ENCODE measurements at regions not wholly inside any gene's neighbourhood (a gene's known extent, or its start where the extent isn't known, plus 50 kb on each side); places are given as distances from the start of the nearest gene placed in this dataset.

DNA sequence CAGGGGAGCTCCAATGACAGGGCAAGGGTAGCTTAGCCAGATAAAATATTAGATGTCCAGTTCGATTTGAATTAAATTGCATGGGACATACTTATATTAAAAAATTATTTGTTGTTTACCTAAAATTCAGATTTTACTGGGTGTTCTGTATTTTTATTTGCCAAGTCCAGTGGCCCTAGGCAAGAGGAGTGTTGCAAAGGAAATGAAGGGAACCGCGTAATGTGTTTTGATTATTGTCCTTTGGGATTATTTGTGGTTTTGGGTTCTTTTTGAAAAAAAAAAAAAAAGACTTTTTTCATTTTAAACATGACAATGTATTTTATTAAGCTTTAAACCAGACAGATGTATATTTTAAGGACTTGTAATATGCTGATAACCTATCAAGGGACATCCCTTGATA is 179.3 kb downstream of the C9orf152 start:
- Histone ChIP-seq H3K9me2 (replicated peaks; ENCODE audit: low read length) (no peaks in the 10 kb centered on the region), H3K27ac (ENCODE audit: low read length) (no peak overlapping the region), H3K4me1 (ENCODE audit: insufficient read depth, low read length) (peaks cover 24% of the 10 kb centered on the region), H3K4me3 (ENCODE audit: low read length) (no peak overlapping the region), H4K20me1 (ENCODE audit: low read length) (no peaks in the 10 kb centered on the region), H3K4me2 (ENCODE audit: low read length) (no peak overlapping the region), H3K79me2 (ENCODE audit: low read length) (no peaks in the 10 kb centered on the region), H2AFZ (ENCODE audit: low read length) (no peak overlapping the region), H3F3A (ENCODE audit: low read length, unreplicated experiment) (no peaks in the 10 kb centered on the region), H3K27me3 (ENCODE audit: low read length) (no peaks in the 10 kb centered on the region), H3K36me3 (ENCODE audit: low read depth, low read length) (no peaks in the 10 kb centered on the region), H3K9me3 (ENCODE audit: low read length) (no peaks in the 10 kb centered on the region), H3K9ac (ENCODE audit: low read length) (no peak overlapping the region)
- POLR2A ChIA-PET (ENCODE audit: unreplicated experiment) = no interaction called here
- intact Hi-C loops (cut with micrococcal nuclease) = no loop called here
- BruUV-seq (replicated peaks) = no TSS peak
- ATAC-seq (no peak), DNase-seq (no peak)
- CTCF ChIA-PET = no interaction called here
- TF ChIP-seq EZH2 (IDR thresholded peaks at IDR 0.05; ENCODE audit: low read length, unreplicated experiment) = no peak
- no peak for TF ChIP-seq EZH2phosphoT487 (IDR thresholded peaks at IDR 0.05; ENCODE audit: borderline replicate concordance, low read length)
- TF ChIP-seq, protein P1, sequence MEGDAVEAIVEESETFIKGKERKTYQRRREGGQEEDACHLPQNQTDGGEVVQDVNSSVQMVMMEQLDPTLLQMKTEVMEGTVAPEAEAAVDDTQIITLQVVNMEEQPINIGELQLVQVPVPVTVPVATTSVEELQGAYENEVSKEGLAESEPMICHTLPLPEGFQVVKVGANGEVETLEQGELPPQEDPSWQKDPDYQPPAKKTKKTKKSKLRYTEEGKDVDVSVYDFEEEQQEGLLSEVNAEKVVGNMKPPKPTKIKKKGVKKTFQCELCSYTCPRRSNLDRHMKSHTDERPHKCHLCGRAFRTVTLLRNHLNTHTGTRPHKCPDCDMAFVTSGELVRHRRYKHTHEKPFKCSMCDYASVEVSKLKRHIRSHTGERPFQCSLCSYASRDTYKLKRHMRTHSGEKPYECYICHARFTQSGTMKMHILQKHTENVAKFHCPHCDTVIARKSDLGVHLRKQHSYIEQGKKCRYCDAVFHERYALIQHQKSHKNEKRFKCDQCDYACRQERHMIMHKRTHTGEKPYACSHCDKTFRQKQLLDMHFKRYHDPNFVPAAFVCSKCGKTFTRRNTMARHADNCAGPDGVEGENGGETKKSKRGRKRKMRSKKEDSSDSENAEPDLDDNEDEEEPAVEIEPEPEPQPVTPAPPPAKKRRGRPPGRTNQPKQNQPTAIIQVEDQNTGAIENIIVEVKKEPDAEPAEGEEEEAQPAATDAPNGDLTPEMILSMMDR (conservative IDR thresholded peaks at IDR 0.05; ENCODE audit: low read depth, low read length) = no peak

GRCh38 chr9:110029429-110029955 is 178.5 kb downstream of the C9orf152 start:
- Histone ChIP-seq H3K27me3 (ENCODE audit: low read length) (no peaks in the 10 kb centered on the region), H3K36me3 (ENCODE audit: low read depth, low read length) (no peaks in the 10 kb centered on the region), H4K20me1 (ENCODE audit: low read length) (no peaks in the 10 kb centered on the region), H3K4me2 (ENCODE audit: low read length) (no peak overlapping the region), H3K4me1 (ENCODE audit: insufficient read depth, low read length) (peaks cover 24% of the 10 kb centered on the region), H3K9me2 (replicated peaks; ENCODE audit: low read length) (no peaks in the 10 kb centered on the region), H3F3A (ENCODE audit: low read length, unreplicated experiment) (no peaks in the 10 kb centered on the region), H3K27ac (ENCODE audit: low read length) (no peak overlapping the region), H2AFZ (ENCODE audit: low read length) (no peak overlapping the region), H3K4me3 (ENCODE audit: low read length) (no peak overlapping the region), H3K79me2 (ENCODE audit: low read length) (no peaks in the 10 kb centered on the region), H3K9me3 (ENCODE audit: low read length) (no peaks in the 10 kb centered on the region), H3K9ac (ENCODE audit: low read length) (no peak overlapping the region)
- intact Hi-C loops (cut with micrococcal nuclease) = no loop called here
- BruUV-seq (replicated peaks) = no TSS peak
- TF ChIP-seq, protein P1 (conservative IDR thresholded peaks at IDR 0.05; ENCODE audit: low read depth, low read length) = no peak
- no peak for TF ChIP-seq EZH2phosphoT487 (IDR thresholded peaks at IDR 0.05; ENCODE audit: borderline replicate concordance, low read length)
- no peak for TF ChIP-seq EZH2 (IDR thresholded peaks at IDR 0.05; ENCODE audit: low read length, unreplicated experiment)
- DNase-seq = peak; percentile 46
- CTCF ChIA-PET = no interaction called here
- POLR2A ChIA-PET (ENCODE audit: unreplicated experiment) = no interaction called here
- peak; percentile 53 for ATAC-seq

DNA sequence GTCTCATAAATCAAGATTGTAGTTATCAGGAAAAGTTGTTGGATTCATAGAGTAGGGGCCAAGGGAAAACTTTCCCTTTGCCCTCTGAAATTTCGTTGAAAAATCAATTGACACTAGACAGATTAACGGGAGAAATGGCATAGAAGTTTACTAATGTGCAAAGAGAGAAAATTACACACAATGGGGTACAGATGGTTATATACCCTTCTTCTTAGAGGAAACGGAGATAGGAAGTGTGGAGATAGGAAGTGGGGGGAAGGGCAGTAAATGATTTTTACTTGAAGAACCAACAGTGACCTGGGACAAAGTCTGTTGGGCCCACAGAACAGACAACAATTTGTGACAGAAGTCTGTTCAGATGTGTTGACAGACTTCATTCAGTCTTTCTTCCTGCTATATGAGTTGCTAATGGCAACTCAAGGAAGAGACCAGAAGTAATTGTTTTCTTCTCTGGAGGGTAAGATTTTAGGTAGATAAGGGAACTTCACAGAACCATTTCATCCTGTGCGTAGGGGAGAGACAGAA is 177.9 kb downstream of the C9orf152 start:
- ChIA-PET POLR2A (ENCODE audit: unreplicated experiment) (no interaction called here), CTCF (no interaction called here)
- BruUV-seq (replicated peaks) = no TSS peak
- Histone ChIP-seq H3K79me2 (ENCODE audit: low read length) (no peaks in the 10 kb centered on the region), H3K9me2 (replicated peaks; ENCODE audit: low read length) (no peaks in the 10 kb centered on the region), H3F3A (ENCODE audit: low read length, unreplicated experiment) (no peaks in the 10 kb centered on the region), H4K20me1 (ENCODE audit: low read length) (no peaks in the 10 kb centered on the region), H3K9me3 (ENCODE audit: low read length) (no peaks in the 10 kb centered on the region), H3K4me3 (ENCODE audit: low read length) (no peak overlapping the region), H3K27me3 (ENCODE audit: low read length) (no peaks in the 10 kb centered on the region), H2AFZ (ENCODE audit: low read length) (no peak overlapping the region), H3K36me3 (ENCODE audit: low read depth, low read length) (no peaks in the 10 kb centered on the region), H3K27ac (ENCODE audit: low read length) (no peak overlapping the region), H3K4me1 (ENCODE audit: insufficient read depth, low read length) (peaks cover 24% of the 10 kb centered on the region), H3K9ac (ENCODE audit: low read length) (no peak overlapping the region), H3K4me2 (ENCODE audit: low read length) (no peak overlapping the region)
- ATAC-seq = no peak
- TF ChIP-seq EZH2phosphoT487 (IDR thresholded peaks at IDR 0.05; ENCODE audit: borderline replicate concordance, low read length) (no peak), EZH2 (IDR thresholded peaks at IDR 0.05; ENCODE audit: low read length, unreplicated experiment) (no peak)
- TF ChIP-seq, protein P1 (conservative IDR thresholded peaks at IDR 0.05; ENCODE audit: low read depth, low read length) = no peak
- no peak for DNase-seq
- intact Hi-C loops (cut with micrococcal nuclease) = no loop called here

Data from PC-3 (cell line).